Bone marrow (tissue), 2 donors: ENCODE measurements at regions not wholly inside any gene's neighbourhood (a gene's known extent, or its start where the extent isn't known, plus 50 kb on each side); places are given as distances from the start of the nearest gene placed in this dataset.

Experiments
- DNase-seq, 2 donors: peaks; one replicate each; lab custom pipeline; 2025; lab: John Stamatoyannopoulos, UW

- no peak for DNase-seq
Observed at GRCh38 chr6:167643223-167643622, 183.5 kb upstream of the AFDN start.

- DNase-seq = no peak
Observed at GRCh38 chr6:167643716-167644115, 183.0 kb upstream of the AFDN start.

- no peak for DNase-seq
Observed at GRCh38 chr6:167644412-167645132, 182.1 kb upstream of the AFDN start.

GRCh38 chr6:167645368-167645767 lies 181.3 kb upstream of the AFDN start:
- DNase-seq = no peak

GRCh38 chr6:167647306-167647705 lies 179.4 kb upstream of the AFDN start:
- DNase-seq = peak in 1 of 2 donors; percentile 1

- no peak for DNase-seq
Observed at GRCh38 chr6:167647737-167648470, 178.8 kb upstream of the AFDN start.

- DNase-seq = no peak
Observed at GRCh38 chr6:167648501-167649278, 178.0 kb upstream of the AFDN start.

- no peak for DNase-seq
Observed at GRCh38 chr6:167649476-167649875, 177.2 kb upstream of the AFDN start.

GRCh38 chr6:167650730-167651317 lies 175.9 kb upstream of the AFDN start:
- no peak for DNase-seq

GRCh38 chr6:167651318-167652041 lies 175.2 kb upstream of the AFDN start:
- DNase-seq = no peak

GRCh38 chr6:167652042-167652700 lies 174.5 kb upstream of the AFDN start:
- no peak for DNase-seq

- no peak for DNase-seq
Observed at GRCh38 chr6:167652701-167653095, 174.0 kb upstream of the AFDN start.

GRCh38 chr6:167653561-167653960 lies 173.2 kb upstream of the AFDN start:
- no peak for DNase-seq

- no peak for DNase-seq
Observed at GRCh38 chr6:167654389-167654788, 172.3 kb upstream of the AFDN start.

- no peak for DNase-seq
Observed at GRCh38 chr6:167655174-167655821, 171.4 kb upstream of the AFDN start.

- no peak for DNase-seq
Observed at GRCh38 chr6:167658106-167658505, 168.6 kb upstream of the AFDN start.

GRCh38 chr6:167659046-167659445 lies 167.7 kb upstream of the AFDN start:
- no peak for DNase-seq

GRCh38 chr6:167660424-167660823 lies 166.3 kb upstream of the AFDN start:
- DNase-seq = no peak

- DNase-seq = no peak
Observed at GRCh38 chr6:167660944-167661551, 165.7 kb upstream of the AFDN start.

GRCh38 chr6:167661552-167662044 lies 165.1 kb upstream of the AFDN start:
- DNase-seq = no peak
